GM21528 (cell line): ENCODE measurements at regions not wholly inside any gene's neighbourhood (a gene's known extent, or its start where the extent isn't known, plus 50 kb on each side); places are given as distances from the start of the nearest gene placed in this dataset.

Source experiments
- ATAC-seq: cut with Tn5 transposase; IDR thresholded peaks from one replicate; pipeline ENCODE4 v1.9.1; 2021; ENCODE audit warnings: mild to moderate bottlenecking, moderate library complexity; ENCODE audit not compliant: unreplicated experiment, low FRiP score

GRCh38 chr13:97901716-97902115 lies 51.8 kb upstream of the IPO5 start:
- ATAC-seq = no peak
